ENCODE measurements at regions not wholly inside any gene's neighbourhood (a gene's known extent, or its start where the extent isn't known, plus 50 kb on each side); places are given as distances from the start of the nearest gene placed in this dataset.

GRCh38 chr16:6709736-6710135, 622.9 kb upstream of the RBFOX1 start:
- H3K27me3 ChIP-seq (ENCODE audit: control insufficient read depth in 1 of 2, insufficient read depth in 2 of 2, low read length in 2 of 2): no peaks in the 10 kb centered on the region
- no peak for TF ChIP-seq ZNF704 (CRISPR knock-in tag; IDR thresholded peaks at IDR 0.05; ENCODE audit: borderline replicate concordance)
- no peak for TF ChIP-seq IRF9 (CRISPR knock-in tag; IDR thresholded peaks at IDR 0.05; ENCODE audit: borderline replicate concordance)
- no peak for TF ChIP-seq ZNF142 (CRISPR knock-in tag; IDR thresholded peaks at IDR 0.05)
- no peak for TF ChIP-seq SAP130 (CRISPR knock-in tag; IDR thresholded peaks at IDR 0.05; ENCODE audit: low read depth)
- no peak for TF ChIP-seq MEIS1 (CRISPR knock-in tag; IDR thresholded peaks at IDR 0.05; ENCODE audit: borderline replicate concordance)
- TF ChIP-seq, protein P1, sequence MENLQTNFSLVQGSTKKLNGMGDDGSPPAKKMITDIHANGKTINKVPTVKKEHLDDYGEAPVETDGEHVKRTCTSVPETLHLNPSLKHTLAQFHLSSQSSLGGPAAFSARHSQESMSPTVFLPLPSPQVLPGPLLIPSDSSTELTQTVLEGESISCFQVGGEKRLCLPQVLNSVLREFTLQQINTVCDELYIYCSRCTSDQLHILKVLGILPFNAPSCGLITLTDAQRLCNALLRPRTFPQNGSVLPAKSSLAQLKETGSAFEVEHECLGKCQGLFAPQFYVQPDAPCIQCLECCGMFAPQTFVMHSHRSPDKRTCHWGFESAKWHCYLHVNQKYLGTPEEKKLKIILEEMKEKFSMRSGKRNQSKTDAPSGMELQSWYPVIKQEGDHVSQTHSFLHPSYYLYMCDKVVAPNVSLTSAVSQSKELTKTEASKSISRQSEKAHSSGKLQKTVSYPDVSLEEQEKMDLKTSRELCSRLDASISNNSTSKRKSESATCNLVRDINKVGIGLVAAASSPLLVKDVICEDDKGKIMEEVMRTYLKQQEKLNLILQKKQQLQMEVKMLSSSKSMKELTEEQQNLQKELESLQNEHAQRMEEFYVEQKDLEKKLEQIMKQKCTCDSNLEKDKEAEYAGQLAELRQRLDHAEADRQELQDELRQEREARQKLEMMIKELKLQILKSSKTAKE (CRISPR knock-in tag; IDR thresholded peaks at IDR 0.05; ENCODE audit: borderline replicate concordance): no peak
- TF ChIP-seq, protein P2, sequence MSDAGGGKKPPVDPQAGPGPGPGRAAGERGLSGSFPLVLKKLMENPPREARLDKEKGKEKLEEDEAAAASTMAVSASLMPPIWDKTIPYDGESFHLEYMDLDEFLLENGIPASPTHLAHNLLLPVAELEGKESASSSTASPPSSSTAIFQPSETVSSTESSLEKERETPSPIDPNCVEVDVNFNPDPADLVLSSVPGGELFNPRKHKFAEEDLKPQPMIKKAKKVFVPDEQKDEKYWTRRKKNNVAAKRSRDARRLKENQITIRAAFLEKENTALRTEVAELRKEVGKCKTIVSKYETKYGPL (CRISPR knock-in tag; IDR thresholded peaks at IDR 0.05): no peak
- no peak for TF ChIP-seq LRRFIP1 (CRISPR knock-in tag; conservative IDR thresholded peaks at IDR 0.05)
- H3K4me1 ChIP-seq (ENCODE audit: insufficient read depth, low read length): no peaks in the 10 kb centered on the region
- no peak overlapping the region for H3K4me3 ChIP-seq (replicated peaks in 1 of 3; ENCODE audit: insufficient read depth in 1 of 3, low read depth in 2 of 3, low read length in 3 of 3)
- no TSS peak for BruUV-seq (replicated peaks)
- H3K4me2 ChIP-seq (ENCODE audit: low read depth, low read length): no peak overlapping the region
- no peaks in the 10 kb centered on the region for H4K20me1 ChIP-seq (ENCODE audit: insufficient read depth, low read length)
- no peak overlapping the region for H2AFZ ChIP-seq (ENCODE audit: low read length)
- POLR2A ChIA-PET: no interaction called here
- ATAC-seq (no peak), FAIRE-seq (no peak), DNase-seq (ENCODE audit: low spot score) (no peak)
- H3K79me2 ChIP-seq (ENCODE audit: insufficient read depth, low read length): no peaks in the 10 kb centered on the region
- CTCF ChIA-PET (ENCODE audit: low intra/inter-chr PET ratio, low total read pairs): no interaction called here
- peaks cover 32% of the 10 kb centered on the region for H3K9me3 ChIP-seq (ENCODE audit: low read length)
- H3K27ac ChIP-seq (ENCODE audit: extremely low read length, insufficient read depth, low read length): no peak overlapping the region
- no peaks in the 10 kb centered on the region for H3K36me3 ChIP-seq (replicated peaks in 1 of 2; ENCODE audit: control insufficient read depth in 1 of 2, insufficient read depth in 2 of 2, low read length in 2 of 2)
- H3K9ac ChIP-seq (ENCODE audit: insufficient read depth, low read depth, low read length): no peak overlapping the region
- WGBS (ENCODE audit: low lambda C conversion rate): 21% methylated on average over 3 of the region's 9 CpGs
- in situ Hi-C loops (cut with HindIII; ENCODE audit: extremely low pct_ligation_motif_present, low pct_unique_long_range_greater_than_20kb): no loop called here
- intact Hi-C loops (cut with micrococcal nuclease; ENCODE audit: unreplicated experiment): no loop called here

Data from HepG2 (cell line).